Smooth muscle cell (in vitro differentiated cells): ENCODE measurements at regions not wholly inside any gene's neighbourhood (a gene's known extent, or its start where the extent isn't known, plus 50 kb on each side); places are given as distances from the start of the nearest gene placed in this dataset.
A peak's percentile ranks its signal among the peaks of the same experiment; 100 is the strongest.
"Not testable (repeated sequence)": the region's sequence is repeated elsewhere in the genome, so short reads cannot be mapped to it uniquely, and the experiment has no call there.

Experiments
- DNase-seq: peaks from one replicate; lab custom pipeline; 2025; ENCODE audit not compliant: unreplicated experiment; lab: John Stamatoyannopoulos, UW
- H2AFZ ChIP-seq: fragments of 200-600 bp; sonication (generic); 2 replicates; pipeline ENCODE4 v1.6.0; 2016; ENCODE audit warnings: antibody characterized with exemption, low read depth, mild to moderate bottlenecking
- H3F3A ChIP-seq: fragments of 200-600 bp; sonication (generic); 2 replicates; pipeline ENCODE4 v1.6.0; 2017; ENCODE audit warnings: antibody characterized with exemption, low read depth
- H3K27ac ChIP-seq: fragments of 200-600 bp; sonication (generic); 2 replicates; pipeline ENCODE4 v1.5.1; 2016; ENCODE audit warnings: low read depth, mild to moderate bottlenecking
- H3K27me3 ChIP-seq: fragments of 200-600 bp; sonication (generic); 2 replicates; pipeline ENCODE4 v1.6.1; 2016; ENCODE audit warnings: low read depth, mild to moderate bottlenecking
- H3K36me3 ChIP-seq: fragments of 200-600 bp; sonication (generic); 2 replicates; pipeline ENCODE4 v1.5.1; 2016; ENCODE audit warnings: low read depth
- H3K4me1 ChIP-seq: fragments of 200-600 bp; sonication (generic); 2 replicates; pipeline ENCODE4 v1.5.1; 2016; ENCODE audit warnings: low read depth
- H3K4me2 ChIP-seq: fragments of 200-600 bp; sonication (generic); 2 replicates; pipeline ENCODE4 v1.6.0; 2016; ENCODE audit warnings: mild to moderate bottlenecking
- H3K4me3 ChIP-seq: fragments of 200-600 bp; sonication (generic); 2 replicates; pipeline ENCODE4 v1.5.1; 2016; ENCODE audit warnings: mild to moderate bottlenecking
- H3K79me2 ChIP-seq: fragments of 200-600 bp; sonication (generic); 2 replicates; pipeline ENCODE4 v1.6.0; 2016; ENCODE audit warnings: low read depth, mild to moderate bottlenecking
- H3K9ac ChIP-seq: fragments of 200-600 bp; sonication (generic); 2 replicates; pipeline ENCODE4 v1.6.0; 2016; ENCODE audit warnings: low read depth
- H3K9me3 ChIP-seq: fragments of 200-600 bp; sonication (generic); replicated peaks from 2 replicates; pipeline ENCODE4 v1.5.1; 2016; ENCODE audit warnings: low read depth
- H4K20me1 ChIP-seq: fragments of 200-600 bp; sonication (generic); 2 replicates; pipeline ENCODE4 v1.6.0; 2016; ENCODE audit warnings: low read depth
- WGBS: methylation state at CpG from one replicate; pipeline ENCODE4 v1.1.7; 2016; ENCODE audit warnings: low lambda C conversion rate; 5-methylcytosine and 5-hydroxymethylcytosine counted together
- TF ChIP-seq, protein P1 (sequence below): fragments of 200-600 bp; sonication (generic); IDR thresholded peaks from 2 replicates; pipeline ENCODE4 v1.5.1; 2017; ENCODE audit warnings: borderline replicate concordance, mild to moderate bottlenecking, antibody characterized with exemption; ENCODE audit not compliant: insufficient read depth, poor library complexity, severe bottlenecking

DNA sequence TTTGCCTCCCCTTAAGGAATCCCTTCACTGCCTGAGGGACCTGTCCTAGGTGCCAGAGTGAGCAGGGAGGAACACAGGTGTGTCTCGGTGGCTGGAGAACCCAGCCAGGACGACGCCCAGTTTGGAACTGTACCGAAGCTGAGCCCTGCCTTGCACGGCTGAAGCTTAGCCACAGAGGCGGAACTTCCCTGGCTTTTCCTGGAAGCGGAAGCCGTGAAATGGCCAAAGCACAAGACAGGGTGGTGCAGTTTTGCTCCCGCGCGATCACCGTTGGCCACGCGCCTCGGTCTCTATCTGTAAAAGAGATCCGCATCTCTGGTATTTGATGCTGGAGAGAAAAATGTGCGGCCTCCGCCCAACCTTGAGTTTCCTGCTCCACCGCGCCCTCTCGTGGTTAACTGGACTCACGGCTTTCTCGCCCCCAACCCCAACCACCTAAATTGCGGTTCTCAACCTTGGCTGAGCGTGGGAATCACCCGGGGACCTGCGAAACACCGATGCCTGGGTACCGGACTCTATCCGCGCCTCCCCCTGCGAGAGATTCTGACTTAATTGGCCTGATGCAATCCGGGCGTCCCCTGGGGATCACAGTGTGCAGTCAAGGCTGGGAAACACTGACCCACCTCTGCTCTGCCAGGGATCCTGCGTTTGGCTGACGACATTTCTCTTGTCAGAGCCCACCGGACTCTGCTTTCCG, 70.7 kb upstream of the ABHD2 start:
- no peak overlapping the region for H3K27ac ChIP-seq
- WGBS, result 10% methylated on average over 38 of the region's 38 CpGs
- TF ChIP-seq, protein P1, sequence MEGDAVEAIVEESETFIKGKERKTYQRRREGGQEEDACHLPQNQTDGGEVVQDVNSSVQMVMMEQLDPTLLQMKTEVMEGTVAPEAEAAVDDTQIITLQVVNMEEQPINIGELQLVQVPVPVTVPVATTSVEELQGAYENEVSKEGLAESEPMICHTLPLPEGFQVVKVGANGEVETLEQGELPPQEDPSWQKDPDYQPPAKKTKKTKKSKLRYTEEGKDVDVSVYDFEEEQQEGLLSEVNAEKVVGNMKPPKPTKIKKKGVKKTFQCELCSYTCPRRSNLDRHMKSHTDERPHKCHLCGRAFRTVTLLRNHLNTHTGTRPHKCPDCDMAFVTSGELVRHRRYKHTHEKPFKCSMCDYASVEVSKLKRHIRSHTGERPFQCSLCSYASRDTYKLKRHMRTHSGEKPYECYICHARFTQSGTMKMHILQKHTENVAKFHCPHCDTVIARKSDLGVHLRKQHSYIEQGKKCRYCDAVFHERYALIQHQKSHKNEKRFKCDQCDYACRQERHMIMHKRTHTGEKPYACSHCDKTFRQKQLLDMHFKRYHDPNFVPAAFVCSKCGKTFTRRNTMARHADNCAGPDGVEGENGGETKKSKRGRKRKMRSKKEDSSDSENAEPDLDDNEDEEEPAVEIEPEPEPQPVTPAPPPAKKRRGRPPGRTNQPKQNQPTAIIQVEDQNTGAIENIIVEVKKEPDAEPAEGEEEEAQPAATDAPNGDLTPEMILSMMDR, result peak; percentile 90
- no peaks in the 10 kb centered on the region for H3K36me3 ChIP-seq
- peak overlapping the region; percentile 79 for H3K4me2 ChIP-seq
- no peaks in the 10 kb centered on the region for H3K27me3 ChIP-seq
- no peaks in the 10 kb centered on the region for H4K20me1 ChIP-seq
- peak overlapping the region; percentile 96 for H2AFZ ChIP-seq
- no peaks in the 10 kb centered on the region for H3F3A ChIP-seq
- no peaks in the 10 kb centered on the region for H3K9me3 ChIP-seq
- H3K79me2 ChIP-seq, result no peaks in the 10 kb centered on the region
- peaks cover 5% of the 10 kb centered on the region for H3K4me1 ChIP-seq
- no peak overlapping the region for H3K9ac ChIP-seq
- DNase-seq, result peak; percentile 28
- H3K4me3 ChIP-seq, result peak overlapping the region; percentile 42

DNA sequence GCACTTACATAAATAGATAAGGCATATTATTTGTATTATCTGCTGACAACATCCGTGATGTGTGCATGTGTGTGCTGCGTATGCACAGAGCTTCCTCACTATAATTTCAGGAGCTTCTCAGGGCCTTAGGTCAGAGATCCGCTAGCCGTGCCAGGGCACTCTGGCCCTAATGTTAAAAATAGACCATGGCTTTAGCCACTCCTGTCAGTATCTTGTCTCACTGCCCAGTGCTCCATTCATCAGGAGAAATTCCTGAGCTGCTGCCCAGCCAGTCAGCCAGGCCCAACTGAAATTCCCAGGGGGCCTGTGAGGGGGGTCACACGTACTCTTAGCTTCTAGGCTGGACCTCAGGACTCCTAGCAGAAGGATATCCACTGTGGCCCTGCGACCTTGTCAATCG, 70.0 kb upstream of the ABHD2 start:
- Histone ChIP-seq H4K20me1 (no peaks in the 10 kb centered on the region), H3K27ac (no peak overlapping the region), H3K4me3 (no peak overlapping the region), H3K79me2 (no peaks in the 10 kb centered on the region), H2AFZ (peak overlapping the region; percentile 96), H3K36me3 (no peaks in the 10 kb centered on the region), H3K9me3 (no peaks in the 10 kb centered on the region), H3K9ac (no peak overlapping the region), H3K4me1 (peaks cover 5% of the 10 kb centered on the region), H3F3A (no peaks in the 10 kb centered on the region), H3K27me3 (no peaks in the 10 kb centered on the region), H3K4me2 (peak overlapping the region; percentile 79)
- no peak for DNase-seq
- TF ChIP-seq, protein P1, result no peak
- WGBS, result 82% methylated on average over 7 of the region's 7 CpGs

DNA sequence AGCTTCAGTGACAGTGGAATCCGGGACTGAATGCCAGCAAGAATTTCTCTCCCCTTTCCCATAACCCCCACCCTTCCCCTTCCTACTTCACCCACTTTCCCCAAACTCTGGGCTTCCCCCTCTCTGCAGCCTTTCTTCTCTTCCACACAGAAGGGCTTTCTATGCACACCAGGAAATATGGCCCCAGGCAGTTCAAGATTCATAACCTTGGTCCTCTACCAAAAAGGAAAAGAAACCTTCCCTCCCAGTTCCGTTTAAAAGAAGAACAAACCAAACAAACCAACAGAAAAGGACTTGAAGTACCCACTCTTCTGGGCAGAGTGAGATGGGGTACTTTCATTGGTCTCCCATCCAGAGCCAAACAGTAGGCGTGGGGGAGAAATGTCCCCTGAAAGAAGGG, 68.8 kb upstream of the ABHD2 start:
- H3K9me3 ChIP-seq, result no peaks in the 10 kb centered on the region
- 84% methylated on average over 3 of the region's 3 CpGs for WGBS
- no peak overlapping the region for H2AFZ ChIP-seq
- H3K4me2 ChIP-seq, result no peak overlapping the region
- H3K27ac ChIP-seq, result no peak overlapping the region
- peaks cover 5% of the 10 kb centered on the region for H3K4me1 ChIP-seq
- DNase-seq, result no peak
- no peak overlapping the region for H3K4me3 ChIP-seq
- no peaks in the 10 kb centered on the region for H3K27me3 ChIP-seq
- no peaks in the 10 kb centered on the region for H3K36me3 ChIP-seq
- no peaks in the 10 kb centered on the region for H3F3A ChIP-seq
- TF ChIP-seq, protein P1, result no peak
- no peaks in the 10 kb centered on the region for H4K20me1 ChIP-seq
- H3K79me2 ChIP-seq, result no peaks in the 10 kb centered on the region
- H3K9ac ChIP-seq, result no peak overlapping the region

DNA sequence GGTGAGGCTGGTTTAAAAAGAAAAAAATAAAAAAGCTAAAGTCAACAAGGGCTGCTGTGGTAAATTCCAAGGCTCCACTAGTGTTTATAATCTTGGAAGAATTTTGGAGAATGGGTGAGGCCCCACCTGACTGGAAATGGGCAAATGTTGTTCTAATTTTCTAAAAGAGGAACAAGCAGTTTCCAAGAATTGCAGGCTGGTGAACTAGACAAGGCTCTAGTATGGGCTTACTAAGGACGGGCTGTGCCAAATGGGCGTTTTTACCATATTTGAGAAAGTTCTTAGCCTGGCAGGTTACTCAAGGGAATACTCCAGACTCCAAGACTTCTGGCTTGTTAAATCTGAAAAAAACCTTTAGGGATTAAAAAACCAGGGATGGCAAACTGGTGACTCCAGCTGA, 67.0 kb upstream of the ABHD2 start:
- TF ChIP-seq, protein P1, result no peak
- Histone ChIP-seq H3K9ac (no peak overlapping the region), H3K79me2 (no peaks in the 10 kb centered on the region), H2AFZ (no peak overlapping the region), H3K4me3 (no peak overlapping the region), H3K9me3 (no peaks in the 10 kb centered on the region), H4K20me1 (no peaks in the 10 kb centered on the region), H3K27me3 (no peaks in the 10 kb centered on the region), H3F3A (no peaks in the 10 kb centered on the region), H3K27ac (no peak overlapping the region), H3K4me2 (no peak overlapping the region), H3K4me1 (peaks cover 5% of the 10 kb centered on the region), H3K36me3 (no peaks in the 10 kb centered on the region)
- no peak for DNase-seq
- 95% methylated on average over 2 of the region's 2 CpGs for WGBS

DNA sequence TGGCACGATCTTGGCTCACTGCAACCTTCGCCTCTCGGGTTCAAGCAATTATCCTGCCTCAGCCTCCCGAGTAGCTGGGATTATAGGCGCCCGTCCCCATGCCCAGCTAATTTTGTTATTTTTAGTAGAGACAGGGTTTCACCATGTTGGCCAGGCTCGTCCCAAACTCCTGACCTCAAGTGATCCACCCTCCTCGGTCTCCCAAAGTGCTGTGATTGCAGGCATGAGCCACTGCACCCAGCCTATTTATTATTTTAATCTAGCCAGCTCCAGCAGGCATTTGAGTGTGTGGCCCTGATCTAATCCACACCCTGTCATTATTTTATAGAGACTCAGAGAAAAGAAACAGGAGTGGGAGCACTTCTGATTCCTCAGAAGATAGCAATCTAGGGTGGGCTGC, 66.4 kb upstream of the ABHD2 start:
- H3F3A ChIP-seq, H3K4me2 ChIP-seq, H3K27ac ChIP-seq, H4K20me1 ChIP-seq, H3K9me3 ChIP-seq, H3K4me3 ChIP-seq, H3K79me2 ChIP-seq, H2AFZ ChIP-seq, H3K4me1 ChIP-seq, H3K9ac ChIP-seq, DNase-seq, H3K27me3 ChIP-seq, H3K36me3 ChIP-seq: not testable (repeated sequence)
- 96% methylated on average over 8 of the region's 8 CpGs for WGBS
